GM12892 (cell line): ENCODE measurements at regions not wholly inside any gene's neighbourhood (a gene's known extent, or its start where the extent isn't known, plus 50 kb on each side); places are given as distances from the start of the nearest gene placed in this dataset.

Source experiments
- POLR2A ChIP-seq: IDR thresholded peaks from 2 replicates; pipeline ENCODE4 v1.6.1; 2011; ENCODE audit warnings: low read depth, low read length, control low read depth
- POLR2AphosphoS5 ChIP-seq: IDR thresholded peaks from 2 replicates; pipeline ENCODE4 v1.6.1; 2011; ENCODE audit warnings: low read depth, low read length, control low read depth
- TAF1 ChIP-seq: IDR thresholded peaks from 2 replicates; pipeline ENCODE4 v1.6.1; 2011; ENCODE audit warnings: low read depth, mild to moderate bottlenecking, control low read depth, low read length, borderline replicate concordance

DNA sequence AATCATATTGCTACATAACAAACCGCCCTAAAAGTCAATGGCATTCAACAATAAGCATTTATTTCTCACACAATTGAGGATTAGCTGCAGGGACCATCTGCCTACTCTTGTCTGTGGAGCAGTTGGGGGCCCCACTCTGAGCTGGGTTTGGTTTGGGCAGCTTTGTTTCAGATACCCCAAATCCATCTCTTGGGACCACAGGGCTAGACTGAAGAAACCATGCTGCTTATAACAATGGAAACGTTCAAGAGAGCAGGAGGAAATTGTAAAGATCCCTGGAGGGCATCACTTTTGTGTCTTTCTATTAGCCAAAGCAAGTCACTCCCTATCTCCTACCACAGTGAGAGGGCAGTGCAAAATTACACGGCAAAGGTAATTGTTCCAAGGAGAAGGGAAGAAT is 146.5 kb upstream of the MGAT5 start:
- TF ChIP-seq POLR2AphosphoS5 (no peak), TAF1 (no peak), POLR2A (no peak)
